HUES64 (cell line): ENCODE measurements at regions not wholly inside any gene's neighbourhood (a gene's known extent, or its start where the extent isn't known, plus 50 kb on each side); places are given as distances from the start of the nearest gene placed in this dataset.

Experiments
- H3K27ac ChIP-seq: 2 replicates; pipeline ENCODE4 v1.7.0; 2013; ENCODE audit warnings: low read depth, low read length, inconsistent platforms
- H3K27me3 ChIP-seq: 2 replicates; pipeline ENCODE4 v1.6.1; 2013; ENCODE audit warnings: mild to moderate bottlenecking, low read length; ENCODE audit not compliant: insufficient read depth
- H3K36me3 ChIP-seq: 2 replicates; pipeline ENCODE4 v1.6.1; 2013; ENCODE audit warnings: mild to moderate bottlenecking, low read length; ENCODE audit not compliant: insufficient read depth
- H3K4me1 ChIP-seq: 2 replicates; pipeline ENCODE4 v1.6.1; 2013; ENCODE audit warnings: mild to moderate bottlenecking, low read length, moderate library complexity; ENCODE audit not compliant: insufficient read depth
- H3K4me3 ChIP-seq: 2 replicates; pipeline ENCODE4 v1.5.1; 2013; ENCODE audit warnings: mild to moderate bottlenecking, low read length, moderate library complexity
- H3K9ac ChIP-seq: 2 replicates; pipeline ENCODE4 v1.6.1; 2013; ENCODE audit warnings: mild to moderate bottlenecking, low read depth, low read length
- H3K9me3 ChIP-seq: 2 replicates; pipeline ENCODE4 v1.6.1; 2013; ENCODE audit warnings: low read depth, low read length; ENCODE audit not compliant: insufficient read depth
- WGBS: fragments of 150-250, 120-280 bp; methylation state at CpG from one replicate; pipeline ENCODE4 v1.1.7; 2013; ENCODE audit warnings: missing lambda C conversion rate; 5-methylcytosine and 5-hydroxymethylcytosine counted together

DNA sequence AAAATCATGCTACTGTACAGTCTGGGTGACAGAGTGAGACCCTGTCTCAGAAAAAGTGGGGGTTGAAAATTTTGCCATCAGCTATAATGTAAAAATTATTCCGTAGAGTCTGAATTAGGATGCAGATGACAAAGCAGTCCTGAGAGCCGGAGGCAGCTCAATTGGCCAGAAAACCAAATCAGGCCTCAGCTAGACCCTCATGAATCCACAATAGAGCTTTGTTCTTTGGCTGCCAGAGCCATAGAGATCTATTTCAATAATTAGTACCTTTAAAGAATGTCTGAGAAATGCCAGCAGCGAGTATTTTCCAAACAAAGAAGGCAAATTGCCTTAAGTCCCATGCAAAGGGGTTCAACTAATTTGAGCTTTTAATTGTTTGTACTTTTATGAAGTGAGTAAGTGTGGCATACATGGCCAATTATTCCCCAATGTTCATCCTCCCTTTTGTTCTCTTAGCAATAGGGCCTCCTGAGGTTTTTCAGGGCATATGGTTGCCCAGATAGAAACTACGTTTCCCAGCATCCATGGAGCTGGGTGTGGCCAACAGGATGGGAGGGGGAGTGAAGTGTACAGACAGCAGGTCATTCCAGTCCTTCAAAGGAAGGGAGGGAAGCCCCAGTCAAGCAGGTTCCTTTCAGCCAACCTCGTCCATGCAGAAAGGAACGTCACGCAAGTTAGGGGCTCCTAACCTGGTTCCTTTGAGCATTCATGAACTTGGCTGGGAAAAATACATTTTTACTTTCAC lies 211.3 kb upstream of the APCDD1 start:
- Histone ChIP-seq H3K27me3 (no peaks in the 10 kb centered on the region), H3K4me3 (no peak overlapping the region)
- 81% methylated on average over 7 of the region's 7 CpGs for WGBS

DNA sequence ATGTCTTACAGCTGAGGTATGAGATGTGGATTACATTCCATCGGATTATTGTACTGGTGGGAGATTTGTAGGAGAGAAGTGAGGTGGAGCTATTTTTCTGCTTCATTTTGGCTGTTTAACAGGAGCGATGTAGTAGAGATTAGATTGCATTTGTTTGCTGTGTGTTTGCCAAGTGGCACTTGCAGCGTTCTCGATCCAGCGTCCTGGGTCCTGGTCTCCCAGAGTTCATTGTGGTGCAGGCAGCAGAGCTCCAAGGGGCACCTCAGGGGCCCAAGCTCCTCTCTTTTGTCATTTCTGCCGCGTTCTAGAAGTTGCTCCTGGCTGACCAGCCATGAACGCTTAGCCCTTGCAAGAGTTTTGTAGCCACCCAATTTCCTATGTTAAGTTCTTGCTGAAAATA lies 210.1 kb upstream of the APCDD1 start:
- Histone ChIP-seq H3K9ac (no peak overlapping the region), H3K4me3 (no peak overlapping the region), H3K9me3 (no peaks in the 10 kb centered on the region), H3K36me3 (no peaks in the 10 kb centered on the region), H3K4me1 (peaks cover 5% of the 10 kb centered on the region), H3K27ac (no peak overlapping the region), H3K27me3 (no peaks in the 10 kb centered on the region)
- WGBS: 97% methylated on average over 8 of the region's 8 CpGs

More for the DNA sequence above, 211.3 kb upstream of the APCDD1 start:
- no peak overlapping the region for H3K9ac ChIP-seq
- H3K27ac ChIP-seq: no peak overlapping the region
- H3K36me3 ChIP-seq: no peaks in the 10 kb centered on the region
- H3K9me3 ChIP-seq: no peaks in the 10 kb centered on the region
- H3K4me1 ChIP-seq: peaks cover 5% of the 10 kb centered on the region

DNA sequence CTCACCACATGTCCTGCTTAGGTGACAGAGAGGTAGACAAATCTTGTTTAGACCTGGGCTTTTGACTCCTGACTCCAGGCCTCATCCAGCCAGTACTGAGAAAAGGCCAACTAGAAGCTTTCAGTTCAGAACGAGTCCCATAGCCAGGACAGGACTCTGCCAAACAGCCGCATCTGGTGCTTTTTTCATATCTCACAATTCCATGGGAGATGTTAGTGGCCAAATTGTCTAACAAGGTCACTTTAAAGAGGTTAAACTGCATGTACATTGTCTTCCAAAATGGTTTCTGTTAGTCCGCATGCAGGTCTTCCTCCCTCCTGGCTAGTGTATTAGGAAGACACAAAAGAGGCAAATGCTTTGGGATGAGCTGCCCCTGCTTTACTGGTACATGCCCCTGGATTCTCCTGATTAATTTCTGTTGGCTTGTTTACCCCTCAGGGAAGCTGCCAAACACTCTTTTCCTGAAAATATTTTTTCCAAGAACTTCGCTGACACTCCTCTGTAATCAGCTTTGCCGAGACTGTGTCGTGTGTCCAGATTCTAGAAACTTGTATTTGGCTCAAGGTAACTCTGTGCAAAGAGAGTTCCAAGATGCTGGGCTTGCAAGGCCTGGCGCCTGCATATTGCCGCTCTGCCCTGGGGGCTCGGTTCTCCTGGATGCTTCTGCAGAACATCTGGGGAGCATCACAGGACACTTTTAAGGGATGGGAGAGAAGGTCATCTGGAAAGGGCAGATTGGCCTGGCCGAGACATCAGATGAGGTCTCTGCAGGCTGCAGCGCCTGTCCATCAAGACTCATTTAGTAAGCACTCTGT lies 209.2 kb upstream of the APCDD1 start:
- Histone ChIP-seq H3K9me3 (no peaks in the 10 kb centered on the region), H3K27ac (no peak overlapping the region)
- 98% methylated on average over 11 of the region's 11 CpGs for WGBS

DNA sequence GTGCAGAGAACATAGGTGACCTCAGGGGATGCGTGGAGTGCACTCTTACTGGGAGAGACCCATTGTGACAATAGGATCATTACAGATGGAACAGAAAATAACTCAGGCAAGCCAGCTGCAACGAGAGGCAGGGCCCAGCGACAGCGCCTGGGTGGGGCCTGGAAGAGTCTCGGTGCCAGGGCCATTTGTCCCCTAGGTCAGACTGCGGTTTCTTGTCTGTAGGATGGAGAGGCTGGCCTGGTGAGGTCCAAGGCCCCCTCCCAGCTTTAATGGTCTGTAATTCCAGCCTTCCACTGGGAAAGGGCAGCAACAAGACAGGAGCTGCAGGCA lies 208.6 kb upstream of the APCDD1 start:
- no peak overlapping the region for H3K9ac ChIP-seq
- H3K9me3 ChIP-seq: no peaks in the 10 kb centered on the region
- no peak overlapping the region for H3K27ac ChIP-seq
- no peaks in the 10 kb centered on the region for H3K27me3 ChIP-seq
- H3K4me3 ChIP-seq: no peak overlapping the region
- H3K4me1 ChIP-seq: peaks cover 5% of the 10 kb centered on the region
- no peaks in the 10 kb centered on the region for H3K36me3 ChIP-seq
- 94% methylated on average over 6 of the region's 6 CpGs for WGBS

More for the DNA sequence above, 209.2 kb upstream of the APCDD1 start:
- H3K36me3 ChIP-seq: no peaks in the 10 kb centered on the region
- H3K9ac ChIP-seq: no peak overlapping the region
- H3K4me3 ChIP-seq: no peak overlapping the region
- H3K4me1 ChIP-seq: peaks cover 5% of the 10 kb centered on the region
- no peaks in the 10 kb centered on the region for H3K27me3 ChIP-seq

- Histone ChIP-seq H3K36me3 (no peaks in the 10 kb centered on the region), H3K9me3 (no peaks in the 10 kb centered on the region), H3K4me3 (no peak overlapping the region), H3K27me3 (no peaks in the 10 kb centered on the region), H3K4me1 (peaks cover 5% of the 10 kb centered on the region), H3K27ac (no peak overlapping the region), H3K9ac (no peak overlapping the region)
- 86% methylated on average over 21 of the region's 21 CpGs for WGBS
Measured at GRCh38 chr18:10247021-10247741, 207.3 kb upstream of the APCDD1 start.

DNA sequence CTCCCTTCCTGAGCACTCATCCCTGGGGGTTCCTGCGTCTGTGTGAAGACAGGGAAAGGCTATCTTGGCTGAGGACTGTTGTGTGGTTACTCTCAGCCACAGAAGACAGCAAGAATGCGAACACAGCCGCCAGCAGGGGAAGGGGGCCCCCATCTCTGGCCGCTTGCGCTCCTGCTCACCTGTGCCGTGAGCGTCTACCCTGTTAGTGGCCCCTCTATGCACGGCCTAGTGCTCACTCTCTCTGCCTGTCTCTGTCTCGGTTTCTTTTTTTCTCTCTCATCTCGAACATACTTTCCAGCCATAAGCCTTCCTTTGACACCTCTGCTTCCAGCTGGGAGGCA lies 206.7 kb upstream of the APCDD1 start:
- H3K36me3 ChIP-seq: no peaks in the 10 kb centered on the region
- no peak overlapping the region for H3K4me3 ChIP-seq
- 87% methylated on average over 10 of the region's 10 CpGs for WGBS
- no peaks in the 10 kb centered on the region for H3K9me3 ChIP-seq
- H3K27me3 ChIP-seq: no peaks in the 10 kb centered on the region
- peaks cover 5% of the 10 kb centered on the region for H3K4me1 ChIP-seq
- no peak overlapping the region for H3K27ac ChIP-seq
- H3K9ac ChIP-seq: no peak overlapping the region

GRCh38 chr18:10248738-10249137 lies 205.7 kb upstream of the APCDD1 start:
- no peaks in the 10 kb centered on the region for H3K9me3 ChIP-seq
- no peak overlapping the region for H3K9ac ChIP-seq
- 92% methylated on average over 5 of the region's 5 CpGs for WGBS
- H3K4me3 ChIP-seq: no peak overlapping the region
- no peaks in the 10 kb centered on the region for H3K36me3 ChIP-seq
- H3K27ac ChIP-seq: no peak overlapping the region
- no peaks in the 10 kb centered on the region; the same call in 1 of the 2 replicates for H3K4me1 ChIP-seq
- no peaks in the 10 kb centered on the region for H3K27me3 ChIP-seq

- H3K27ac ChIP-seq: no peak overlapping the region
- no peaks in the 10 kb centered on the region for H3K36me3 ChIP-seq
- no peaks in the 10 kb centered on the region for H3K9me3 ChIP-seq
- no peaks in the 10 kb centered on the region; the same call in 1 of the 2 replicates for H3K4me1 ChIP-seq
- H3K4me3 ChIP-seq: no peak overlapping the region
- H3K9ac ChIP-seq: no peak overlapping the region
- WGBS: 74% methylated on average over 3 of the region's 3 CpGs
- H3K27me3 ChIP-seq: no peaks in the 10 kb centered on the region
Measured at GRCh38 chr18:10249270-10249669, 205.2 kb upstream of the APCDD1 start.

- H3K4me1 ChIP-seq: no peaks in the 10 kb centered on the region; the same call in 1 of the 2 replicates
- 100% methylated on average over 1 of the region's 1 CpG for WGBS
- H3K9me3 ChIP-seq: no peaks in the 10 kb centered on the region
- H3K27ac ChIP-seq: no peak overlapping the region
- H3K9ac ChIP-seq: no peak overlapping the region
- H3K36me3 ChIP-seq: no peaks in the 10 kb centered on the region
- no peak overlapping the region for H3K4me3 ChIP-seq
- no peaks in the 10 kb centered on the region for H3K27me3 ChIP-seq
Measured at GRCh38 chr18:10249801-10250200, 204.6 kb upstream of the APCDD1 start.

DNA sequence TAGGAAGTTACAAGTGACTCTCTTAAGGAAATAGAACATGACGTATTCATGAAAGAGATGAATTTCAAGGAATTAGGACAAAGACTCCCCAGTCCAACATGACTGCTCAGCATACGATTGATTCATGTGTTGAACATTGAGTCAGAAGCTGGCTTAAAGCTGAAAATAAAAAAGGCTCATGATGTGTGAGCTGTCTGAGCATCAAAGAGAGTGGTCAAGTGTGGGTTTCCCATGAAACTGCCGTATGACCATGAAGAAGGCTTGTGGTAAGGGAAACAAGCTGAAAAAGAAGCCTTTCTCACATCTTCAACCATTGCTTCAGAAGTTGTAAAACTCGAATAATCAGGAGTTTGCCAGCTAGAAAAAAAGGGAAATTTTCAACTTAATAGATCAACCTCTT lies 201.9 kb upstream of the APCDD1 start:
- Histone ChIP-seq H3K9ac (no peak overlapping the region), H3K9me3 (no peaks in the 10 kb centered on the region), H3K4me3 (no peak overlapping the region), H3K36me3 (no peaks in the 10 kb centered on the region), H3K27me3 (no peaks in the 10 kb centered on the region), H3K27ac (no peak overlapping the region), H3K4me1 (no peaks in the 10 kb centered on the region; the same call in 1 of the 2 replicates)
- WGBS: 97% methylated on average over 3 of the region's 4 CpGs
